ENCODE measurements at regions not wholly inside any gene's neighbourhood (a gene's known extent, or its start where the extent isn't known, plus 50 kb on each side); places are given as distances from the start of the nearest gene placed in this dataset.

DNA sequence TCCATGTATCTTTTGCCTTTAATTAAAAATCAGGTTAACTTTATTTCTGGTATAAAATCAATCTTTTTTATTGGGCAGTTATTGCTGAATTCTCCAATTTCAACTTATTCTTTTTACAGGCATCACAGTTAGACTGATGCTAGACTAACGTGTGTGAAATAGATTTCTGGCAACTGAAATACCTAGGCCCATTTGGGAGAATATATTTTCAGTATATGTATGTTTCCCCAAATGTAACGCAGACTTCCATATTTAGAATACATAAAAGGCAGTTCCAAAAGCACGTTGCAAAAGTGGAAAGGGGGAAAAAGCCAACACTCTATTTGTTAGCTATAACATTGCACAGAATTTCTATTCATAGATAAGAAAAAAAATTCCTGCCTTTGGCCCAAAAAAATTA is 297.0 kb downstream of the ATP23 start:
- H3K4me3 ChIP-seq (ENCODE audit: low read depth, low read length) = no peak overlapping the region

DNA sequence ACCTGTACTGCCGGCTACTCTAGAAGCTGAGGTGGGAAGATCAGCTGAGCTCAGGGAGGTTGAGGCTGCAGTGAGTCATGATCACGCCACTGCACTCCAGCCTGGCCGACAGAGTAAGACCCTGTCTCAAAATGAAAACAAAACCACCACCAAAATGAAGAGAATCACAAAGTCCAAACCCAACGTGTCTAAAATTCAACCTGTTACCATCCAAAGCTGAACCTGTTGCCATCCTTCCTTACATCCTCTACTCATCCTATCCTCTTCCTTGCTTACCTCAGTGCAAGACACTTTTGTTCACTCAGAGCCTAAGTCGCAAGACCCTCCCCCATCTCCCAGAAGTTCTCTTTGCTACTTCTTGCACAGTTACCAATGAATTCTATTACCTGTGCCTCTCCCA is 299.7 kb downstream of the ATP23 start:
- TF ChIP-seq, protein P1, sequence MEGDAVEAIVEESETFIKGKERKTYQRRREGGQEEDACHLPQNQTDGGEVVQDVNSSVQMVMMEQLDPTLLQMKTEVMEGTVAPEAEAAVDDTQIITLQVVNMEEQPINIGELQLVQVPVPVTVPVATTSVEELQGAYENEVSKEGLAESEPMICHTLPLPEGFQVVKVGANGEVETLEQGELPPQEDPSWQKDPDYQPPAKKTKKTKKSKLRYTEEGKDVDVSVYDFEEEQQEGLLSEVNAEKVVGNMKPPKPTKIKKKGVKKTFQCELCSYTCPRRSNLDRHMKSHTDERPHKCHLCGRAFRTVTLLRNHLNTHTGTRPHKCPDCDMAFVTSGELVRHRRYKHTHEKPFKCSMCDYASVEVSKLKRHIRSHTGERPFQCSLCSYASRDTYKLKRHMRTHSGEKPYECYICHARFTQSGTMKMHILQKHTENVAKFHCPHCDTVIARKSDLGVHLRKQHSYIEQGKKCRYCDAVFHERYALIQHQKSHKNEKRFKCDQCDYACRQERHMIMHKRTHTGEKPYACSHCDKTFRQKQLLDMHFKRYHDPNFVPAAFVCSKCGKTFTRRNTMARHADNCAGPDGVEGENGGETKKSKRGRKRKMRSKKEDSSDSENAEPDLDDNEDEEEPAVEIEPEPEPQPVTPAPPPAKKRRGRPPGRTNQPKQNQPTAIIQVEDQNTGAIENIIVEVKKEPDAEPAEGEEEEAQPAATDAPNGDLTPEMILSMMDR (IDR thresholded peaks at IDR 0.05; ENCODE audit: low read depth, low read length) = no peak
- H3K4me3 ChIP-seq (ENCODE audit: low read depth, low read length) = no peak overlapping the region

More for the DNA sequence above, 297.0 kb downstream of the ATP23 start:
- TF ChIP-seq, protein P1 (IDR thresholded peaks at IDR 0.05; ENCODE audit: low read depth, low read length) = no peak

DNA sequence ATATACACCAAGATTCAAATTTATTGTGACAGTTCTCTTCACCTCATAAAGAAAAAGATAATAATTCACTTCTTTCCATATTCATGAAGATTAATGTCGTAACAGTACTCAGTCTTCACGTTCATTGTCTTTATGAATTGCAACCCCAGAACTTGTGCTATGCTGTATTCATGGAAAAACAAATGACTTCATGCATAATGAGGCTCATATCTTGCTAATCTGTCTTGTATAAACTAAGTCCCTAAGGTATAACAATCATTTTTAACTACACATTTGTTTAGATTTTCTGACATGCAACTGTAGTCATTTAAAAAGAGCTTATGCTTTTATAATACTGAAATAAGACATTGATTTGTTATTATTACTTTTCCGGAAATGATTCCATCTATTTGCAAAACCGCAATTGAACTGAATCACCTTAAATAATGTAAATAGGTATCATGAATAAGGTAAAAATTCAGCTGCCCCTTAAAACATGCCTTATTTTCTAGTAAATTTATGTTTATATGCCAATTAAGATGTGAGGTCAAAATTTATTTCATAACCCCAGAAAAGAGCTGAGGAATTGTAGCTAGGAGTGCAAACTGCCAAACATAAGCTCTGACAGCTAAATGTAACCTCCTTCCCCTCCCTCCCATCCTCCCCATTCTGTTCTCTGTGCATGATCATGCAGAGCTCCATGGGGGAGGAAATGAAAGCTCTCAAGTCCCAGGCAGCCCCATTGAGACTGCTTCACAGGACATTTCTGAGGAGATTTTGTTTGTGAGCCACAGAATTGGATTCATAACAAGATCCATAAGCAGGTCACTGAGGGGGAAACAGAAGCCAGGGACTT is 301.6 kb downstream of the ATP23 start:
- TF ChIP-seq, protein P1 (IDR thresholded peaks at IDR 0.05; ENCODE audit: low read depth, low read length) = no peak
- no peak overlapping the region for H3K4me3 ChIP-seq (ENCODE audit: low read depth, low read length)

DNA sequence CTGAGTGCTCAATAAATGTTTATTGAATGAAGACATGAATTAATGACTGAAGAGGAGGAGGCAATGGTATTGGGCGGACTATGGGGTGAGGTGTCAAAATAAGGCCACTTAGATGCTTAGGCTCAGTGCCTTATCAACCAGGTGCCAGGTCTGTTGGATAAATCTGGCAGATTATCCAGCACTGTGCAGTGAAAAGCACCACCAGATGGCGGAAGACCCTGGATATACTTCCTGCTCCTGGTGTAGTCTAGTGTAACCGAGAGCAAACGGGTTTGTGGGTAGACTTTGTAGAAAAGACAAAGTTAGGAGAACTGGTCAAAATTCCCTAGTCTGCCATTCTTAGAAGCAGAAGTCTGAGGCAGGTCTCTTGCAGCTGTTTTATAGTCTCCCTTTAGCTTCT is 306.3 kb downstream of the ATP23 start:
- TF ChIP-seq, protein P1 (IDR thresholded peaks at IDR 0.05; ENCODE audit: low read depth, low read length) = no peak

DNA sequence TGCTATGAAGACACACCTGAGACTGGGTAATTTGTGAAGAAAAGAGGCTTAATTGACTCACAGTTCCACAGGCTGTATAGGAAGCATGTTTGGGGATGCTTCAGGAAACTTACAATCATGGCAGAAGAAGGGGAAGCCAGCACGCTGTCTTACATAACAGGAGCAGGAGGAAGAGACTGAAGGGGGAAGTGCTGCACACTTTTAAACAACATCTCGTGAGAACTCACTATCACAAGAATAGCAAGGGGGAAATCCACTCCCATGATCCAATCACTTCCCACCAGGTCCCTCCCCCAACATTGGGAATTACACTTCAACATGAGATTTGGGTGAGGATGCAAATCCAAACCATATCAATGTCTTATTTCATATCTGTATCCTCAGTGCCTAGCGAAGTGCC is 307.2 kb downstream of the ATP23 start:
- H3K4me3 ChIP-seq (ENCODE audit: low read depth, low read length) = no peak overlapping the region
- TF ChIP-seq, protein P1 (IDR thresholded peaks at IDR 0.05; ENCODE audit: low read depth, low read length) = no peak

More for the DNA sequence above, 306.3 kb downstream of the ATP23 start:
- H3K4me3 ChIP-seq (ENCODE audit: low read depth, low read length) = no peak overlapping the region

DNA sequence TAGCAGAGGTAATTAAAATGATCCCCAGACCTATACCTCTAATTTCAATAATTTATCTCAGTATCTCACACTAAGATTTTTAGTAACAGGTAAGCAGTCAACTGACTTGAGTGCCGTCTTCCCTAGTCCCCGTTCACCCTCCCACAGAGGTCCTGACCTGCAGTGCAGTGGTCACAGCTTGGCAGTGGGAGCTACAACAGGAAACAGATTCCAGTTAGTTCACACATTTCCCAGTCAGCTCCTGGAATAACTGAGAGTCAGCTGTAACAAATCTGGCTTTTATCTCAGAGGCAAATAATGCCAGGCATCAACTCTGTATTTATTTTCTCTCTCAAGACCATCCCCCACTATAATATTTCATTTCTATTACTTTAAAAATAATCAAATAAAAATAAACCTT is 308.2 kb downstream of the ATP23 start:
- H3K4me3 ChIP-seq (ENCODE audit: low read depth, low read length) = no peak overlapping the region

DNA sequence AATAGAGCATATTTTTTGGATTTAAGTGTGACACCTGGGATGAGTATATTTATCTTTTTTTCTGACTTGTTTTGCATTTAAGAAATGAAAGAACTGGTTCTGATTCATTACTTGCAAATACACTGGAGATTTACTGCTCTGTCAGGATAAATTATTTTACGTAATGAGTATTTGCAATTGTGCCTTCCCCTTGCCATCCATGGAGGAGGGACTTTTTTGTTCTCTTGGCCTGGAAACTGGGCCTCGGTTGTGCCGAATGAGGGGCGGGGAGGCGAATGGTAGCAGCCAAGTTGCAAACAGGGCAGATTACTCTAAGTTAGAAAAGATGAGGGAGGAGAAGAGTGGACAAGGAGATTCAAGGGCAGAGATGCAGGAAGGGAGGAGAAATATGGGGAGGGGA is 308.7 kb downstream of the ATP23 start:
- H3K4me3 ChIP-seq (ENCODE audit: low read depth, low read length) = no peak overlapping the region
- TF ChIP-seq, protein P1 (IDR thresholded peaks at IDR 0.05; ENCODE audit: low read depth, low read length) = no peak

More for the DNA sequence above, 308.2 kb downstream of the ATP23 start:
- TF ChIP-seq, protein P1 (IDR thresholded peaks at IDR 0.05; ENCODE audit: low read depth, low read length) = no peak

Measured in WI38 (cell line).